ENCODE measurements at regions not wholly inside any gene's neighbourhood (a gene's known extent, or its start where the extent isn't known, plus 50 kb on each side); places are given as distances from the start of the nearest gene placed in this dataset.
A peak's percentile ranks its signal among the peaks of the same experiment; 100 is the strongest.
"Not testable (repeated sequence)": the region's sequence is repeated elsewhere in the genome, so short reads cannot be mapped to it uniquely, and the experiment has no call there.

GRCh38 chr11:127864861-127865260, 722.5 kb downstream of the ETS1 start:
- DNase-seq: no peak

GRCh38 chr11:127862406-127862805, 725.0 kb downstream of the ETS1 start:
- no peak for DNase-seq

- DNase-seq: no peak
Measured at GRCh38 chr11:127859941-127860354, 727.4 kb downstream of the ETS1 start.

- no peak for DNase-seq
Measured at GRCh38 chr11:127844876-127845275, 742.5 kb downstream of the ETS1 start.

GRCh38 chr11:127843483-127844396, 743.6 kb downstream of the ETS1 start:
- DNase-seq: peak; percentile 31

- no peak for DNase-seq
Measured at GRCh38 chr11:127825183-127825582, 762.2 kb downstream of the ETS1 start.

- DNase-seq: no peak
Measured at GRCh38 chr11:127818625-127819024, 768.7 kb downstream of the ETS1 start.

GRCh38 chr11:127816962-127817361, 770.4 kb downstream of the ETS1 start:
- DNase-seq: no peak

GRCh38 chr11:127815331-127815730, 772.0 kb downstream of the ETS1 start:
- DNase-seq: no peak

- DNase-seq: no peak
Measured at GRCh38 chr11:127806501-127806900, 780.9 kb downstream of the ETS1 start.

GRCh38 chr11:127805771-127806170, 781.6 kb downstream of the ETS1 start:
- no peak for DNase-seq

- DNase-seq: no peak
Measured at GRCh38 chr11:127804747-127805400, 782.5 kb downstream of the ETS1 start.

- no peak for DNase-seq
Measured at GRCh38 chr11:127803755-127804154, 783.6 kb downstream of the ETS1 start.

- no peak for DNase-seq
Measured at GRCh38 chr11:127800989-127801688, 786.2 kb downstream of the ETS1 start.

GRCh38 chr11:127795326-127795725, 792.0 kb downstream of the ETS1 start:
- DNase-seq: no peak

GRCh38 chr11:127791844-127792243, 791.3 kb upstream of the KIRREL3 start:
- DNase-seq: no peak

- DNase-seq: no peak
Measured at GRCh38 chr11:127790592-127790991, 790.0 kb upstream of the KIRREL3 start.

GRCh38 chr11:127789927-127790326, 789.4 kb upstream of the KIRREL3 start:
- no peak for DNase-seq

GRCh38 chr11:127772938-127773337, 772.4 kb upstream of the KIRREL3 start:
- DNase-seq: not testable (repeated sequence)

- DNase-seq: not testable (repeated sequence)
Measured at GRCh38 chr11:127768931-127769330, 768.4 kb upstream of the KIRREL3 start.

GRCh38 chr11:127766734-127767133, 766.2 kb upstream of the KIRREL3 start:
- no peak for DNase-seq

- no peak for DNase-seq
Measured at GRCh38 chr11:127738771-127739286, 738.3 kb upstream of the KIRREL3 start.
